Transverse colon (tissue), 3 donors: ENCODE measurements at regions not wholly inside any gene's neighbourhood (a gene's known extent, or its start where the extent isn't known, plus 50 kb on each side); places are given as distances from the start of the nearest gene placed in this dataset.

Experiments used
- CTCF ChIP-seq, 5 experiments: fragments of 200-600 bp in 3 of 5; fragments of 450-650 bp in 2 of 5; sonication (generic) in 3 of 5; IDR thresholded peaks; 1 replicate in 2 of 5; 2 replicates in 3 of 5; pipeline ENCODE4 v1.5.1; 2016 to 2017; ENCODE audit warnings: antibody characterized with exemption in 5 of 5, inconsistent platforms in 3 of 5, mild to moderate bottlenecking in 2 of 5, moderate library complexity in 1 of 5
- POLR2A ChIP-seq: fragments of 450-650 bp; IDR thresholded peaks from one replicate; pipeline ENCODE4 v1.6.1; 2016; ENCODE audit warnings: antibody characterized with exemption, mild to moderate bottlenecking, moderate library complexity

GRCh38 chr5:159811712-159812111, 104.6 kb upstream of the ADRA1B start:
- TF ChIP-seq CTCF (IDR thresholded peaks at IDR 0.05) = no peak
- no peak for TF ChIP-seq POLR2A
